Testis (tissue), 2 donors: ENCODE measurements at regions not wholly inside any gene's neighbourhood (a gene's known extent, or its start where the extent isn't known, plus 50 kb on each side); places are given as distances from the start of the nearest gene placed in this dataset.

Experiments used
- POLR2A ChIP-seq: fragments of 450-650 bp; IDR thresholded peaks from one replicate; pipeline ENCODE4 v1.6.1; 2017; ENCODE audit warnings: antibody characterized with exemption, mild to moderate bottlenecking, moderate library complexity
- TF ChIP-seq, protein P1 (sequence below), 3 experiments: fragments of 450-650 bp in 2 of 3; fragments of 200-600 bp in 1 of 3; sonication (generic) in 1 of 3; IDR thresholded peaks; one replicate each; pipeline ENCODE4 v1.5.1; 2016 to 2019; ENCODE audit warnings: antibody characterized with exemption in 3 of 3, mild to moderate bottlenecking in 2 of 3, moderate library complexity in 1 of 3

DNA sequence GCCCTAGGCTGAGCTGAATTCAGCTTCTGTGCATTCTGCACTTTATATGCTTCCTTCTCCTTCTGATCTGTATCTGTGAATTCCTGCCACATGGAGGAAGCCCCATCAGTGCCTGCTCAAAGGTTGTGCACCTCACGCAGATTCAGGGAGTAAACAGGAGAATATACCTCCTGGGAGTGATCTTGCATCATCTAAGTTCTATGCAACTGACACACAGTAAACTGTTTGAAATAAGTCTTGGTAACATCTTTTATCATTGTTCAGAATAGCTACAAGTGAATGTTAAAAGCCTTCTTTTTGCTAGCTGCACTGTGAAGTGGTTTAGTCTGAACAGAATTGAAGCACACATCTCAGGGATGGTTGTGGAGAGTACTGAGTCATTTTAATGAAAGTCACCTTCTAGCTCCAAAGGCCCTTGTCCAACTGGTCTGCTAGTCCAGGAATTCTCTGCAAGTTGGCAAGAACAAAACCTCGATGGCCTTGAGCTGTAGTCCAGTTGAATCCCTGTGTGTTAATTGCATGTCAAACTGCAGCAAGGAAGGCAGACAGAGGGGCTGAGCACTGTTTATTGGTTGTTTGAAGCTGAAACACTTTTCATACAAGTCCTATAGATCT is 215.0 kb downstream of the WNT5A start:
- TF ChIP-seq, protein P1, sequence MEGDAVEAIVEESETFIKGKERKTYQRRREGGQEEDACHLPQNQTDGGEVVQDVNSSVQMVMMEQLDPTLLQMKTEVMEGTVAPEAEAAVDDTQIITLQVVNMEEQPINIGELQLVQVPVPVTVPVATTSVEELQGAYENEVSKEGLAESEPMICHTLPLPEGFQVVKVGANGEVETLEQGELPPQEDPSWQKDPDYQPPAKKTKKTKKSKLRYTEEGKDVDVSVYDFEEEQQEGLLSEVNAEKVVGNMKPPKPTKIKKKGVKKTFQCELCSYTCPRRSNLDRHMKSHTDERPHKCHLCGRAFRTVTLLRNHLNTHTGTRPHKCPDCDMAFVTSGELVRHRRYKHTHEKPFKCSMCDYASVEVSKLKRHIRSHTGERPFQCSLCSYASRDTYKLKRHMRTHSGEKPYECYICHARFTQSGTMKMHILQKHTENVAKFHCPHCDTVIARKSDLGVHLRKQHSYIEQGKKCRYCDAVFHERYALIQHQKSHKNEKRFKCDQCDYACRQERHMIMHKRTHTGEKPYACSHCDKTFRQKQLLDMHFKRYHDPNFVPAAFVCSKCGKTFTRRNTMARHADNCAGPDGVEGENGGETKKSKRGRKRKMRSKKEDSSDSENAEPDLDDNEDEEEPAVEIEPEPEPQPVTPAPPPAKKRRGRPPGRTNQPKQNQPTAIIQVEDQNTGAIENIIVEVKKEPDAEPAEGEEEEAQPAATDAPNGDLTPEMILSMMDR (IDR thresholded peaks at IDR 0.05), result no peak
- no peak for TF ChIP-seq POLR2A
